ENCODE measurements at regions not wholly inside any gene's neighbourhood (a gene's known extent, or its start where the extent isn't known, plus 50 kb on each side); places are given as distances from the start of the nearest gene placed in this dataset.

GRCh38 chr3:69568458-69568857, 170.8 kb upstream of the MITF start:
- DNase-seq = no peak

DNA sequence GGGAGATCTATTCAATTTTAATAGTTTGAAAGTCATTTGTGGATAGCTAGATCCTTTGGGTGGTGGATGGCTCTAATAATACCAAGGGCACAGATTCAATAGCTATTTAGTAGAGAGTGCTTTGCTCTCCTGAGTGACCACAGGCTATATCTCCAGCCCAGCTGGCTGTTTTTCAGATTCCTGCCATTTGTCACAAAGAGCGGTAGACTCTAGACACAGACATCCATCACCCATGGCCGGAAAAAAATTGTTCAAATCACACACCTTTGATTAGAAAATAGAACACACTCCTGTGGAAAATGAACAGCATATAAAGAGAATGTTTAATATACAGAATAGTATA, 171.6 kb upstream of the MITF start:
- no peak for DNase-seq

- no peak for DNase-seq
Measured at GRCh38 chr3:69567023-69567709, 172.1 kb upstream of the MITF start.

DNA sequence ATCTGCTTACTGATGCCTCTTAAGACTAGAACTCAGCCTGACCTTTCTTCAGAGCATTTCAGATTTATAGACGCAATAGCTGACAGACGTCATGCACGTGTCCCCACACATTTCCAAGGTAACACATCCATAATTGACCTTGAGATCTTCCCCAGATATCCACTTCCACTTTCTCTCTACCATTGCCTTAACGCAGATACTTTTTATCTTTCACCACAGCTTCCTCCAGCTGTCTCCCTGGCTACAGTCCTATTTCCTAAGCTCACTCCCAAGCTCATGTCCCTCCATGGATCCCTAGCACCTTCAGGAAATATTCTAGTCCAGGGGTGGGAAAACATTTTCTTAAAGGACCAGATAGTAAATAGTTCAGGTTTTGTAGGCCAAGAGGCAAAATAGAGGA, 173.0 kb upstream of the MITF start:
- no peak for DNase-seq

GRCh38 chr3:69565316-69565715, 173.9 kb upstream of the MITF start:
- no peak for DNase-seq

- DNase-seq = no peak
Measured at GRCh38 chr3:69563981-69564380, 175.3 kb upstream of the MITF start.

GRCh38 chr3:69563151-69563550, 176.1 kb upstream of the MITF start:
- DNase-seq = no peak

GRCh38 chr3:69562020-69562419, 176.1 kb upstream of the FRMD4B start:
- no peak for DNase-seq

GRCh38 chr3:69560818-69561217, 174.9 kb upstream of the FRMD4B start:
- DNase-seq = no peak

- DNase-seq = no peak
Measured at GRCh38 chr3:69560116-69560515, 174.2 kb upstream of the FRMD4B start.

GRCh38 chr3:69558912-69559311, 173.0 kb upstream of the FRMD4B start:
- DNase-seq = no peak

DNA sequence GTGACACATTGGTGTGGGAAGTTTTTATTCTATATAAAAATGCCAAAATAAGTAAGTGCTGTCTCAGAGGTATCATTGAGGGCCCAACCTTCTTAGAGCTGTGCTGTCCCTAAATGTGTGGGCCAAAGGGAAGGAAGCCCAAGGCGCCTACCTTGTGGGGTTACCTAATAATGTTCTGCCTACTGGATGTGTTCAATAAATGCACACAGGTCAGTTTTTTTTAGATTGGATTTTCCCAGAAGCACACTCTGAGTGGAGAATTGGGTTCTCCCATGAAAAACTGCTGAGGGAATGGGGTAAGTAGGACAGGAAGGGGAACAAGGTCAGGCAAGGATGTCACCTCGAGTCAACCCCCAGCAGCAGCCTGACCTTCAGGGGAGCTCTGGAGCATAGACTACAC, 168.7 kb upstream of the FRMD4B start:
- no peak for DNase-seq

DNA sequence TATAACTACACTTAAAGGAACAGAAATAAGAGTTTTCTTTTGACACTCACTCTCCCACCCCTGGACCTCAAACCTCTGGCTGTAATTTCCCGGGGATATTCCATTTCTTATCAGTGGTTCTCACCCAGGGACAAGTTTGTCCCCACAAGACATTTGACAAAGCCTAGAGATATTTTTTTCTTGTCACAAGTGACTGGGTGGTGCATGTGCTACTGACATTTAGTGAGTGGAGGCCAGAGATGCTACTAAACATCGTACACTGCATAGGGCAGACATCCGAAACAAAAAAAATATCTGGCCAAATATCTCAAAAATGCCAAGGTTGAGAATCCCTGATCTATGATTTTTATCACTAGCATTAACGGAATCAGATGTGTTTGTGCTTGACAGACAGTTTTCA, 168.0 kb upstream of the FRMD4B start:
- no peak for DNase-seq

- DNase-seq = no peak
Measured at GRCh38 chr3:69547461-69547880, 161.6 kb upstream of the FRMD4B start.

DNA sequence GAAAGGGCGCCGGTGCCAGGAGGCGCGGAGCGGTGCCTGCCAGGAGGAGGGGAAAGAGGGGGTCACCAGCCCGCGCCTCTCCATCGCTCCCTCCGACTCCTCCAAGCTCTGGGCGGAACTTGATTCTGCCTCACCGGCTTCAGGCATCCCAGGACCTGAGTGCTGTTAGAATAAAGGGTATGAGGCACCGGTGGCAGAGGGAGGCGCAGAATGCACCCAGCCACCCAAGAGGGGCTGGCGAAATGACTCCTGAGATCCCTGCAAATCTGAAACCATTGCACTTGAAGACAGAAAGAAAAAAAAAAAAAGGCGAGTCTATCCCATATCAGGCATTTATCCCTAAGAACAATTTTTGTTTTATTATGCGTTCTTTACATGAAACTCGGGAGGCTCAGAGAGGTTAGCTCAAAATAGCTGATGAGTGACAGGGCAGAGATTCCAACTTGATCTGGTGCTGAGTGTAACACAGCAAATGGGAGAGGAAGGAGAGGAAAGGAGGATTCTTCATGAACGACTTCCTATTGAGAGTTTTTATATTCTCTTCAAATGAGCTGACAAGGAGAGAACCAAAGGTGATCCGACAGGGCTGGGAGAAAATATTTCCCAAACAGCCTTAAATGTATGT, 157.0 kb upstream of the FRMD4B start:
- DNase-seq = no peak

- DNase-seq = no peak
Measured at GRCh38 chr3:69542089-69542804, 156.4 kb upstream of the FRMD4B start.

DNA sequence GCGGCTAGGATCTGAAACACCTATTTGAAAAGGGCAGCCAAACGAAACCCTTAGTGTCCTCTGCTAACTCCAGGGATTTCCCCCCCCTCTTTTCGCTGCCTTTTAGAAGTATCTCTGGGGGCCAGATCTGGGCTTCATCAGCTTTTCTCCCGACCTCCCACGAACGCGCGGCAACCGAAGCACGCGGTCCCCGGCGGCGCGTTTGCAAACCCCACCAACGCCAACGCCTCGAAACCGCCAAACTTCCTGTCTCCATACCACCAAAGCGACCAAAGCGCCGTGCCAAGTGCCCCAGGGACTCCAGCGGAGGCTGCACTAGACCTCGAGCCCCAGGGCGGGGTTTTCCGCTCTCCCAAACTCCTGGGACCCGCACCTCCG, 155.8 kb upstream of the FRMD4B start:
- DNase-seq = no peak

DNA sequence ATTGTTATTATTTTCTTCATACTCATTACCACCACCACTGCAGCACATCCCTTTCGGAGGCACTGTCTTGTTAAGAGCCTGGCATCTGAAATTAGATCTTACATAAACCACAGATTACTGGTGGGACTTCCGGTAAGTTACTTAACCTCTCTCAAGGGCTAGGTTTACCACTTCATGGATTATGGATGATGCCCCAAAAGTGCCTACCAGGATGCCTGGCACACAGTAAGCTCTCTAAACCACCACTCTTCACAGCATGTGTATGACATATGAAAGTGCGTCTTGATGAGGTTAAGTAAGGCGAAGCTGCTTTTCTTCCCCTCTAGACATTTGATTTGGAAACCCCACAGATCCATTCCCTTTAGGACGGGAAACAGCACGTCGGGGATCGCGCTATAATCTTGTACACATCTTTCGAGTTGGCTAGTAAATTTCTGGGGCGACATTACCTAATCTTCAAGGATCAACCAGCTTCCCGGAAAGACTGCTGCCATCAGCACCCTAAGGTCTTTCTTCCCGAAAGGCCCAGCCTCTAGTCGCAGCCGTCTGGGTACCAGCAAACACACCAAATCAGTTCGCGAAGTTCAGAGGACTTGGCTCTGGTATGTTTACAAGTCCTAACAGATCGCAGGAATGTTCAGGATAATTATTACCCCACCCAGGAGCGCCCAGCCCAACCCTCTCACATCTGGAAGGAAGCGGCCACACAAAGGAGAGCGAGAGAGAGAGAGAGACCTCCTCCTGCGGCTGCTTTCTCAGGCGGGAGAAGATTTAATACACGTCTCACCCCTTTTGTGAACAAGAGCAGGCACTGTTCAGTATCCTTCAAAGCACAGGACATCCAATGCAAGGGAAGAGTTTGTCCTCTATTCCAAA, 155.1 kb upstream of the FRMD4B start:
- no peak for DNase-seq

GRCh38 chr3:69539134-69539533, 153.2 kb upstream of the FRMD4B start:
- no peak for DNase-seq

- no peak for DNase-seq
Measured at GRCh38 chr3:69538281-69538680, 152.4 kb upstream of the FRMD4B start.

GRCh38 chr3:69536306-69537020, 150.6 kb upstream of the FRMD4B start:
- no peak for DNase-seq

DNA sequence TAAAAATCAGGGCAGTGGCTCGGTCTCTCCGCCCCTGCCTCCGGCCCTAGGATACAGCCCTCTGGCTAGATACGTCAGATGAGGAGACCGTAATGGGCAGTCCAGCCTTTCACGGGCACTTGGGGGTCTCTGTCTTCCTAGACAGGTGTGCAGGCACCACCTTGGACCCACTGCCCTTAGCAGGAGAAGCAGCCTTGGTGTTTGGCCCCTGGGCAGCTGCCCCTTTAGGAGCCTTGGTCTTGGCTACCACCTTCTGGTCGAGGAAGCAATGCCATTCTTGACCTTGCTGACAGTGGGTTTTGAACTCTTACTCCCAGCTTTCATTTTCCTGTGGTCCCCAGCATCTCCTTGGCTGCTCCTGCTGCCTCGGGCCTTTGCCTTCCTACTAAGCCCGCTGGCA, 149.7 kb upstream of the FRMD4B start:
- no peak for DNase-seq

All from hematopoietic multipotent progenitor cell treated with erythropoietin and hydrocortisone succinate and interleukin-3 and kit ligand, for 8 days (in vitro differentiated cells).